ENCODE measurements at regions not wholly inside any gene's neighbourhood (a gene's known extent, or its start where the extent isn't known, plus 50 kb on each side); places are given as distances from the start of the nearest gene placed in this dataset.

GRCh38 chrX:151287954-151288353 is 109.1 kb upstream of the VMA21 start:
- H3K9me3 Mint-ChIP-seq (ENCODE audit: insufficient read depth), result peaks cover 2% of the 10 kb centered on the region
- Histone ChIP-seq H3K4me2 (replicated peaks; ENCODE audit: low read depth, low read length, poor library complexity, severe bottlenecking) (no peak overlapping the region), H3K9ac (ENCODE audit: low read length) (no peak overlapping the region), H3K79me2 (ENCODE audit: control insufficient read depth, insufficient read depth, low read length) (no peaks in the 10 kb centered on the region), H3K36me3 (replicated peaks in 1 of 2; ENCODE audit: control extremely low read depth in 1 of 2, control insufficient read depth in 1 of 2, extremely low read depth in 1 of 2, insufficient read depth in 2 of 2, low read length in 1 of 2) (no peaks in the 10 kb centered on the region), H3K9me3 (ENCODE audit: control extremely low read depth in 1 of 3, control insufficient read depth in 2 of 3, insufficient read depth in 1 of 3, low read length in 2 of 3) (no peaks in the 10 kb centered on the region), H3K27ac (ENCODE audit: low read length in 2 of 2) (no peak overlapping the region), H2AFZ (ENCODE audit: insufficient read depth, low read depth, low read length, poor library complexity, severe bottlenecking) (no peak overlapping the region), H4K20me1 (ENCODE audit: control insufficient read depth, insufficient read depth, low read length, poor library complexity, severe bottlenecking) (no peaks in the 10 kb centered on the region), H3K4me3 (ENCODE audit: control extremely low read depth in 1 of 5, extremely low read depth in 1 of 5, insufficient read depth in 1 of 5, low read depth in 2 of 5, low read length in 4 of 5) (no peak overlapping the region), H3K4me1 (ENCODE audit: control insufficient read depth in 2 of 2, insufficient read depth in 2 of 2, low read length in 2 of 2) (no peaks in the 10 kb centered on the region), H3K27me3 (replicated peaks in 1 of 4; ENCODE audit: control extremely low read depth in 1 of 4, control insufficient read depth in 3 of 4, insufficient read depth in 4 of 4, low read length in 3 of 4) (no peaks in the 10 kb centered on the region)
- no peak for DNase-seq
- no peak overlapping the region for H3K4me3 Mint-ChIP-seq
- H3K27me3 Mint-ChIP-seq, result peaks cover 3% of the 10 kb centered on the region
- ATAC-seq (ENCODE audit: low read depth), result no peak
- WGBS (ENCODE audit: insufficient coverage), result 82% methylated on average over 2 of the region's 5 CpGs
- H3K27ac Mint-ChIP-seq, result no peak overlapping the region
- intact Hi-C loops (cut with micrococcal nuclease), result no loop called here
- no peaks in the 10 kb centered on the region for H3K4me1 Mint-ChIP-seq
- ChIA-PET CTCF (no interaction called here), POLR2A (no interaction called here)
- TF ChIP-seq CTCF (IDR thresholded peaks at IDR 0.05), result no peak
- no peak for TF ChIP-seq EZH2 (IDR thresholded peaks at IDR 0.05; ENCODE audit: borderline replicate concordance, insufficient read depth, low read depth, low read length, poor library complexity, severe bottlenecking)

- H3K4me2 ChIP-seq (replicated peaks; ENCODE audit: low read depth, low read length, poor library complexity, severe bottlenecking), result no peak overlapping the region
- no peak overlapping the region for H3K9ac ChIP-seq (ENCODE audit: low read length)
- no peak for ATAC-seq (ENCODE audit: low read depth)
- no peak overlapping the region for H3K4me3 ChIP-seq (ENCODE audit: control extremely low read depth in 1 of 5, extremely low read depth in 1 of 5, insufficient read depth in 1 of 5, low read depth in 2 of 5, low read length in 4 of 5)
- CTCF ChIA-PET, result no interaction called here
- Mint-ChIP-seq H3K4me3 (no peak overlapping the region), H3K4me1 (no peaks in the 10 kb centered on the region), H3K27ac (no peak overlapping the region), H3K9me3 (ENCODE audit: insufficient read depth) (no peaks in the 10 kb centered on the region), H3K27me3 (peaks cover 13% of the 10 kb centered on the region)
- H3K27me3 ChIP-seq (replicated peaks in 1 of 4; ENCODE audit: control extremely low read depth in 1 of 4, control insufficient read depth in 3 of 4, insufficient read depth in 4 of 4, low read length in 3 of 4), result peaks cover 0 to 3% (median 0%) of the 10 kb centered on the region in 4 experiments
- no peak overlapping the region for H2AFZ ChIP-seq (ENCODE audit: insufficient read depth, low read depth, low read length, poor library complexity, severe bottlenecking)
- H3K79me2 ChIP-seq (ENCODE audit: control insufficient read depth, insufficient read depth, low read length), result no peaks in the 10 kb centered on the region
- no peak overlapping the region for H3K27ac ChIP-seq (ENCODE audit: low read length in 2 of 2)
- intact Hi-C loops (cut with micrococcal nuclease), result no loop called here
- POLR2A ChIA-PET, result no interaction called here
- H3K36me3 ChIP-seq (replicated peaks in 1 of 2; ENCODE audit: control extremely low read depth in 1 of 2, control insufficient read depth in 1 of 2, extremely low read depth in 1 of 2, insufficient read depth in 2 of 2, low read length in 1 of 2), result no peaks in the 10 kb centered on the region
- DNase-seq, result no peak
- H4K20me1 ChIP-seq (ENCODE audit: control insufficient read depth, insufficient read depth, low read length, poor library complexity, severe bottlenecking), result no peaks in the 10 kb centered on the region
- H3K9me3 ChIP-seq (ENCODE audit: control extremely low read depth in 1 of 3, control insufficient read depth in 2 of 3, insufficient read depth in 1 of 3, low read length in 2 of 3), result no peaks in the 10 kb centered on the region
- TF ChIP-seq EZH2 (IDR thresholded peaks at IDR 0.05; ENCODE audit: borderline replicate concordance, insufficient read depth, low read depth, low read length, poor library complexity, severe bottlenecking) (no peak), CTCF (IDR thresholded peaks at IDR 0.05) (no peak)
- no peaks in the 10 kb centered on the region for H3K4me1 ChIP-seq (ENCODE audit: control insufficient read depth in 2 of 2, insufficient read depth in 2 of 2, low read length in 2 of 2)
Measured at GRCh38 chrX:151323054-151323453, 74.0 kb upstream of the VMA21 start.

Measured in B cell (primary cell).